LNCaP clone FGC (cell line): ENCODE measurements at regions not wholly inside any gene's neighbourhood (a gene's known extent, or its start where the extent isn't known, plus 50 kb on each side); places are given as distances from the start of the nearest gene placed in this dataset.
"Not testable (repeated sequence)": the region's sequence is repeated elsewhere in the genome, so short reads cannot be mapped to it uniquely, and the experiment has no call there.

Experiments used
- DNase-seq: peaks from one replicate; pipeline ENCODE4 v3.0.0-alpha.2; 2011; ENCODE audit warnings: low read depth
- H3K4me3 ChIP-seq: 2 replicates; pipeline ENCODE4 v1.5.1; 2011; ENCODE audit warnings: mild to moderate bottlenecking, low read depth, low read length, control low read depth
- TF ChIP-seq, protein P1 (sequence below): IDR thresholded peaks from 2 replicates; pipeline ENCODE4 v1.5.1; 2012; ENCODE audit warnings: mild to moderate bottlenecking; ENCODE audit not compliant: control insufficient read depth, insufficient read depth; ENCODE audit errors: extremely low read depth

DNA sequence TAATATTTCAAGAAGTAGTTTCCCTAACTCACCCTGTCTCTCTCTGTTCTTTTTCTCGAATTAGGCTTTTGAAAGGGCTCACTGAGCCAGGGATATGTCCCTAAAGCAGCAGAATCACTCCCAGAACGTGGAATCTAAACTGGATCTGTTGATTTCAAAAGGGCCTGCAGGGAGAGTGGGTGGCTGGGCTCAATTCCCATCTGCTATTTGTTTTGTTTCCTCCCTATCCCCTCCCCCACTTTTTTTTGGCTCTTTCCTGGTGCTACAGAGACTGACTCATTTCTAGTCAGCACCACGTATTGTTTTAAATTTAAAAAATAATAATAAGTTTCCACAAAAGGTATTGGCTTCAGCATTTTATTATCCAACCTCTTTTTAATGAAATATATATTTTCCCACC is 961.5 kb downstream of the FAM181B start:
- TF ChIP-seq, protein P1, sequence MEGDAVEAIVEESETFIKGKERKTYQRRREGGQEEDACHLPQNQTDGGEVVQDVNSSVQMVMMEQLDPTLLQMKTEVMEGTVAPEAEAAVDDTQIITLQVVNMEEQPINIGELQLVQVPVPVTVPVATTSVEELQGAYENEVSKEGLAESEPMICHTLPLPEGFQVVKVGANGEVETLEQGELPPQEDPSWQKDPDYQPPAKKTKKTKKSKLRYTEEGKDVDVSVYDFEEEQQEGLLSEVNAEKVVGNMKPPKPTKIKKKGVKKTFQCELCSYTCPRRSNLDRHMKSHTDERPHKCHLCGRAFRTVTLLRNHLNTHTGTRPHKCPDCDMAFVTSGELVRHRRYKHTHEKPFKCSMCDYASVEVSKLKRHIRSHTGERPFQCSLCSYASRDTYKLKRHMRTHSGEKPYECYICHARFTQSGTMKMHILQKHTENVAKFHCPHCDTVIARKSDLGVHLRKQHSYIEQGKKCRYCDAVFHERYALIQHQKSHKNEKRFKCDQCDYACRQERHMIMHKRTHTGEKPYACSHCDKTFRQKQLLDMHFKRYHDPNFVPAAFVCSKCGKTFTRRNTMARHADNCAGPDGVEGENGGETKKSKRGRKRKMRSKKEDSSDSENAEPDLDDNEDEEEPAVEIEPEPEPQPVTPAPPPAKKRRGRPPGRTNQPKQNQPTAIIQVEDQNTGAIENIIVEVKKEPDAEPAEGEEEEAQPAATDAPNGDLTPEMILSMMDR: no peak
- no peak for DNase-seq
- no peak overlapping the region for H3K4me3 ChIP-seq

- DNase-seq, H3K4me3 ChIP-seq: not testable (repeated sequence)
Observed at GRCh38 chr11:81769906-81770305, 963.8 kb downstream of the FAM181B start.

GRCh38 chr11:81756864-81757595 is 976.6 kb downstream of the FAM181B start:
- no peak overlapping the region for H3K4me3 ChIP-seq
- DNase-seq: no peak
- TF ChIP-seq, protein P1: no peak

DNA sequence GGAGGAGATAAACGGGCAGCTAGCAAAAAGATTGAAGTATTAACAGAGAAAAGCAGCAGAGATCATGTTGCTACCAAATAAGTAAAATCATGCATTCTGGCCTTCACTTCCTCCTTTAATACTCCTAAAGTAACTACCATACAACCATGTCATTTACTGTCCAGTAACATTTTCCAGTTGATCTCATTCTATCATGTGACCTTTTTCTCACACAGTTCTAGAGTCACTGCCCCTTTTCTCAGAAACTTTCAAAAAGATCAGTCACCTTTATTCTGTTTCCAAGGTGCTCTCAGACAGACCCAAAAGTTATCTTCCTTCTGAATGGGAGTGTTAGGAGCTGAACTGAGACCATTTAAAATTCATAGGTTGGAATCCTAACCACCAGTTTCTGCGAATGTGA is 984.4 kb downstream of the FAM181B start:
- no peak for DNase-seq
- TF ChIP-seq, protein P1: no peak
- no peak overlapping the region for H3K4me3 ChIP-seq

DNA sequence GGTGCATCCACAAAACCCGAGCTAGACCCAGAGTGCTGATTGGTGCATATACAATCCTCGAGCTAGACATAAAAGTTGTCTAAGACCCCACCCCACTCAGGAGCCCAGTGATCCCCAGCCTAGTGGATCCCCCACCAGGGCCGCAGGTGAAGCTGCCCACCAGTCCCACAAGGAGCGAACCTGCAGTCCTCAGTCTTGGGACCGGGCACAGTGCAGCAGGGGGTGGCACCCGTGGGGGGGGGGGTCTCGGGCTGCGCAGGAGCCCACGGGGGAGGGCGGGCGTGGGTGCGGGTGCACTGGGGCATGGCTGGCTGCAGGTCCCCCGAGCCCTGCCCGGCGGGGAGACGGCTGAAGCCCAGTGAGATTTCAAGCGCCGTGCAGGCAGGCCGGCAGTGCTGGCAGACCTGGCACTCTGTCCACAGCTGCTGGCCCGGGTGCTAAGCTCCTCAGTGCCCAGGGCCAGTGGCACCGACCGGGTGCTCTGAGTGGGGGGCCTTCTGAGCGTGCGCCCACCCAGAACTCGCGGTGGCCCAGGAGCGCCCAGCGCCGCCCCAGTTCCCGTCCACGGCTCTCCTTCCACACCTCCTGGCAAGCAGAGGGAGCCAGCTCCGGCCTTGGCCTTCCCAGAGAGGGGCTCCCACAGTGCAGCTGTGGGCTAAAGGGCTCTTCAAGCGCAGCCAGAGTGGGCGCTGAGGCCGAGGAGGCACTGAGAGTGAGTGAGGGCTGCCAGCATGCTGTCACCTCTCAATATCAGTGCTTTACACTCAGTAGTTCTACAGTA is 989.1 kb downstream of the FAM181B start:
- TF ChIP-seq, protein P1: no peak
- DNase-seq: no peak
- H3K4me3 ChIP-seq: no peak overlapping the region

DNA sequence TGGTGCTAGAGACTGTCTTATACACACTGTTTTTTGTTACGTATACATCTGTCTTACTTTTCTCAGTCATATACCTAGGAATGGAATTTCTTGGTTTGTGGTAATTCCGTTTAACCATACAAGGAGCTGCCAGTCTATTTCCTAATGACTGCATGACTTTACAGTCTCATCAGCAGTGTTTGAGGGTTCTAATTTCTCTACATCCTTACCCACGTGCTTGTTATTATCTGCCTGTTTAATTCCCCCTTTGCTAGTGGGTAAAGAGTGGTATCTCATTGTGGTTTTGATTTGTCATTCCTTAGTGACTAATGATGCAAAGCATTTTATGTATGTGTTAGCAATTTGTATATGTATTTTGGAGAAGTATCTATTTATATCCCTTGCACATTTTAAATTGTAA is 1008.0 kb downstream of the FAM181B start:
- no peak overlapping the region for H3K4me3 ChIP-seq
- no peak for DNase-seq
- TF ChIP-seq, protein P1: no peak

GRCh38 chr11:81717695-81718094 is 1016.0 kb downstream of the FAM181B start:
- no peak for DNase-seq
- TF ChIP-seq, protein P1: no peak
- H3K4me3 ChIP-seq: no peak overlapping the region
